Peyer's patch (tissue), 4 donors: ENCODE measurements at regions not wholly inside any gene's neighbourhood (a gene's known extent, or its start where the extent isn't known, plus 50 kb on each side); places are given as distances from the start of the nearest gene placed in this dataset.

Experiments
- CTCF ChIP-seq, 6 experiments: fragments of 450-650 bp in 4 of 6; fragments of 200-600 bp in 2 of 6; sonication (generic) in 1 of 6; IDR thresholded peaks; one replicate each; pipeline ENCODE4 v1.5.1; 2017 to 2019; ENCODE audit warnings: antibody characterized with exemption in 6 of 6, mild to moderate bottlenecking in 3 of 6, moderate library complexity in 1 of 6
- POLR2A ChIP-seq, 2 donors: fragments of 450-650 bp; IDR thresholded peaks; one replicate each; pipeline ENCODE4 v1.5.1; 2017; ENCODE audit warnings: antibody characterized with exemption in 2 of 2, mild to moderate bottlenecking in 2 of 2, moderate library complexity in 2 of 2

GRCh38 chr9:4932681-4933080 lies 52.4 kb upstream of the JAK2 start:
- TF ChIP-seq POLR2A (IDR thresholded peaks at IDR 0.05) (no peak), CTCF (IDR thresholded peaks at IDR 0.05) (no peak)
